Right lobe of liver (tissue), 4 donors: ENCODE measurements at regions not wholly inside any gene's neighbourhood (a gene's known extent, or its start where the extent isn't known, plus 50 kb on each side); places are given as distances from the start of the nearest gene placed in this dataset.

Experiments used
- CTCF ChIP-seq, 4 donors: fragments of 200-600 bp in 3 of 4; fragments of 450-650 bp in 1 of 4; IDR thresholded peaks; one replicate each; pipeline versions ENCODE4 v1.5.1 to v1.8.0; 2016 to 2022; ENCODE audit warnings: antibody characterized with exemption in 4 of 4, mild to moderate bottlenecking in 2 of 4
- POLR2A ChIP-seq: fragments of 450-650 bp; IDR thresholded peaks from one replicate; pipeline ENCODE4 v1.6.1; 2017; ENCODE audit warnings: antibody characterized with exemption, mild to moderate bottlenecking
- donor health status: DM: no; HTN: no; CAD: no.
- donor health status: DM: no; HTN: no; CAD: no.
- donor health status: DM: no; HTN: yes; CAD: no.

- no peak for TF ChIP-seq CTCF (IDR thresholded peaks at IDR 0.05)
- TF ChIP-seq POLR2A: no peak
These were observed 724.5 kb downstream of the EPHA4 start for GRCh38 chr2:220847589-220847988.
